Right kidney (tissue), 1 donor: ENCODE measurements at regions not wholly inside any gene's neighbourhood (a gene's known extent, or its start where the extent isn't known, plus 50 kb on each side); places are given as distances from the start of the nearest gene placed in this dataset.

Source experiments
- DNase-seq: peaks from one replicate; pipeline ENCODE4 v3.0.0-alpha.2; 2016

- no peak for DNase-seq
Measured at GRCh38 chr2:2422621-2423020, 91.5 kb upstream of the MYT1L start.

GRCh38 chr2:2413525-2413924 lies 82.5 kb upstream of the MYT1L start:
- DNase-seq: no peak

- DNase-seq: no peak
Measured at GRCh38 chr2:2410987-2411386, 79.9 kb upstream of the MYT1L start.

- DNase-seq: no peak
Measured at GRCh38 chr2:2409481-2409880, 78.4 kb upstream of the MYT1L start.

GRCh38 chr2:2405780-2406179 lies 74.7 kb upstream of the MYT1L start:
- DNase-seq: no peak

- DNase-seq: no peak
Measured at GRCh38 chr2:2400286-2401038, 69.4 kb upstream of the MYT1L start.

- no peak for DNase-seq
Measured at GRCh38 chr2:2399396-2399795, 68.3 kb upstream of the MYT1L start.

- DNase-seq: no peak
Measured at GRCh38 chr2:2392332-2392731, 61.3 kb upstream of the MYT1L start.

GRCh38 chr2:2389215-2389614 lies 58.1 kb upstream of the MYT1L start:
- DNase-seq: no peak
